Right lobe of liver (tissue), 4 donors: ENCODE measurements at regions not wholly inside any gene's neighbourhood (a gene's known extent, or its start where the extent isn't known, plus 50 kb on each side); places are given as distances from the start of the nearest gene placed in this dataset.

ENCODE experiments used
- CTCF ChIP-seq, 4 donors: fragments of 200-600 bp in 3 of 4; fragments of 450-650 bp in 1 of 4; IDR thresholded peaks; one replicate each; pipeline versions ENCODE4 v1.5.1 to v1.8.0; 2016 to 2022; ENCODE audit warnings: antibody characterized with exemption in 4 of 4, mild to moderate bottlenecking in 2 of 4
- POLR2A ChIP-seq: fragments of 450-650 bp; IDR thresholded peaks from one replicate; pipeline ENCODE4 v1.6.1; 2017; ENCODE audit warnings: antibody characterized with exemption, mild to moderate bottlenecking
- donor health status: DM: no; HTN: no; CAD: no.
- donor health status: DM: no; HTN: no; CAD: no.
- donor health status: DM: no; HTN: yes; CAD: no.

GRCh38 chr9:100715100-100715380, 137.2 kb downstream of the CAVIN4 start:
- TF ChIP-seq CTCF (IDR thresholded peaks at IDR 0.05) (no peak), POLR2A (no peak)
